B cell (primary cell): ENCODE measurements at regions not wholly inside any gene's neighbourhood (a gene's known extent, or its start where the extent isn't known, plus 50 kb on each side); places are given as distances from the start of the nearest gene placed in this dataset.

Source experiments
- ATAC-seq: fragments of 200-7000 bp; cut with Tn5 transposase; one replicate; pipeline ENCODE4 v1.10.0; 2021; ENCODE audit warnings: low read depth, mild to moderate bottlenecking, moderate number of reproducible peaks, moderate library complexity
- CTCF ChIA-PET: fragments of 350-600 bp; sonication (Branson Sonifier 250); formaldehyde crosslinking; loops from one replicate; lab custom pipeline; 2021; ENCODE audit warnings: antibody characterized with exemption, inconsistent platforms; lab: Charles Lee
- POLR2A ChIA-PET: fragments of 350-600 bp; sonication (Branson Sonifier 250); formaldehyde crosslinking; loops from one replicate; lab custom pipeline; 2021; ENCODE audit warnings: antibody characterized with exemption; lab: Charles Lee
- DNase-seq: peaks from one replicate; pipeline ENCODE4 v3.0.0; 2013
- H2AFZ ChIP-seq: 2 replicates; pipeline ENCODE4 v1.6.1; 2012; ENCODE audit warnings: mild to moderate bottlenecking, low read depth, low read length; ENCODE audit not compliant: insufficient read depth, poor library complexity, severe bottlenecking
- H3K27ac ChIP-seq, 2 donors: 1 replicate in 1 of 2; 2 replicates in 1 of 2; pipeline ENCODE4 v1.5.1; 2012 to 2013; ENCODE audit warnings: low read length in 2 of 2, mild to moderate bottlenecking in 2 of 2, moderate library complexity in 1 of 2
- H3K27me3 ChIP-seq, 4 experiments: fragments of 200-600 bp in 1 of 4; sonication (generic) in 1 of 4; replicated peaks in 1 of 4; 1 replicate in 2 of 4; 2 replicates in 2 of 4; pipeline versions ENCODE4 v1.6.1 to v1.7.0; 2013 to 2016; ENCODE audit warnings: low read length in 3 of 4, mild to moderate bottlenecking in 2 of 4, mixed read lengths in 1 of 4, moderate library complexity in 1 of 4; ENCODE audit not compliant: insufficient read depth in 4 of 4, control insufficient read depth in 3 of 4; ENCODE audit errors: control extremely low read depth in 1 of 4
- H3K36me3 ChIP-seq, 2 experiments: replicated peaks in 1 of 2; 1 replicate in 1 of 2; 2 replicates in 1 of 2; pipeline versions ENCODE4 v1.6.1 to v1.7.1; 2013; ENCODE audit warnings: low read length in 1 of 2; ENCODE audit not compliant: insufficient read depth in 2 of 2, control insufficient read depth in 1 of 2; ENCODE audit errors: control extremely low read depth in 1 of 2, extremely low read depth in 1 of 2
- H3K4me1 ChIP-seq, 2 donors: fragments of 200-600 bp in 1 of 2; sonication (generic) in 1 of 2; 1 replicate in 1 of 2; 2 replicates in 1 of 2; pipeline versions ENCODE4 v1.5.1 to v1.6.1; 2013 to 2017; ENCODE audit warnings: low read length in 2 of 2; ENCODE audit not compliant: control insufficient read depth in 2 of 2, insufficient read depth in 2 of 2
- H3K4me2 ChIP-seq: replicated peaks from 2 replicates; pipeline ENCODE3; 2012; ENCODE audit warnings: mild to moderate bottlenecking, low read depth, low read length; ENCODE audit not compliant: poor library complexity, severe bottlenecking
- H3K4me3 ChIP-seq, 5 experiments: fragments of 200-600 bp in 1 of 5; sonication (generic) in 1 of 5; 1 replicate in 3 of 5; 2 replicates in 2 of 5; pipeline versions ENCODE4 v1.5.1 to v1.7.0; 2011 to 2016; ENCODE audit warnings: low read length in 4 of 5, mild to moderate bottlenecking in 4 of 5, low read depth in 2 of 5, control low read depth in 1 of 5, moderate library complexity in 1 of 5; ENCODE audit not compliant: insufficient read depth in 1 of 5; ENCODE audit errors: control extremely low read depth in 1 of 5, extremely low read depth in 1 of 5
- H3K79me2 ChIP-seq: fragments of 200-600 bp; sonication (generic); one replicate; pipeline ENCODE4 v1.6.0; 2016; ENCODE audit warnings: low read length; ENCODE audit not compliant: control insufficient read depth, insufficient read depth
- H3K9ac ChIP-seq: fragments of 200-600 bp; sonication (generic); 2 replicates; pipeline ENCODE4 v1.6.1; 2017; ENCODE audit warnings: mild to moderate bottlenecking, low read length, moderate library complexity
- H3K9me3 ChIP-seq, 3 donors: one replicate each; pipeline versions ENCODE4 v1.6.1 to v1.7.1; 2013; ENCODE audit warnings: low read length in 2 of 3; ENCODE audit not compliant: control insufficient read depth in 2 of 3, insufficient read depth in 1 of 3; ENCODE audit errors: control extremely low read depth in 1 of 3
- H4K20me1 ChIP-seq: 2 replicates; pipeline ENCODE4 v1.6.0; 2012; ENCODE audit warnings: mild to moderate bottlenecking, low read length; ENCODE audit not compliant: insufficient read depth, control insufficient read depth, poor library complexity, severe bottlenecking
- H3K27ac Mint-ChIP-seq: one replicate; pipeline ENCODE4 v1.8.0; 2021; ENCODE audit warnings: mixed read lengths
- H3K27me3 Mint-ChIP-seq: one replicate; pipeline ENCODE4 v1.8.0; 2021; ENCODE audit warnings: mixed read lengths
- H3K4me1 Mint-ChIP-seq: one replicate; pipeline ENCODE4 v1.8.0; 2021; ENCODE audit warnings: mixed read lengths
- H3K4me3 Mint-ChIP-seq: one replicate; pipeline ENCODE4 v1.8.0; 2021; ENCODE audit warnings: mixed read lengths
- H3K9me3 Mint-ChIP-seq: one replicate; pipeline ENCODE4 v1.8.0; 2022; ENCODE audit warnings: mixed read lengths; ENCODE audit not compliant: insufficient read depth
- CTCF ChIP-seq: fragments of 200-600 bp; IDR thresholded peaks from one replicate; pipeline ENCODE4 v1.8.0; 2022; ENCODE audit warnings: antibody characterized with exemption, mild to moderate bottlenecking
- EZH2 ChIP-seq: IDR thresholded peaks from 2 replicates; pipeline ENCODE4 v1.6.1; 2012; ENCODE audit warnings: borderline replicate concordance, low read depth, mild to moderate bottlenecking, moderate library complexity, low read length; ENCODE audit not compliant: insufficient read depth, poor library complexity, severe bottlenecking
- WGBS: methylation state at CpG from one replicate; pipeline ENCODE4 v1.1.5; 2013; ENCODE audit warnings: missing lambda C conversion rate; ENCODE audit not compliant: insufficient coverage; 5-methylcytosine and 5-hydroxymethylcytosine counted together
- intact Hi-C: fragments of 100-400 bp; cut with micrococcal nuclease; formaldehyde crosslinking; loops from one replicate; pipeline ENCODE4 v1.10.0; 2022

- H3K27me3 ChIP-seq = no peaks in the 10 kb centered on the region
- peak overlapping the region; percentile 66 for H3K4me2 ChIP-seq
- H3K4me3 ChIP-seq = no peak overlapping the region
- no peaks in the 10 kb centered on the region for H3K36me3 ChIP-seq
- intact Hi-C loops = loop anchor here (1.0 to 2.0 kb wide), 3 partner anchors 181 to 359 kb away; partner anchors contain the start of genes DUSP6 and GALNT4
- H3K27ac ChIP-seq = peak overlapping the region; percentile 90 to 98
- peaks cover 31% of the 10 kb centered on the region for H3K4me1 Mint-ChIP-seq
- ChIA-PET POLR2A (no interaction called here), CTCF (interaction anchor here (0.8 kb wide), 2 partner anchors 14 to 61 kb away, joined by 3 read pairs; no protein-coding TSS in a partner anchor)
- peak overlapping the region; percentile 60 for H3K27ac Mint-ChIP-seq
- no peaks in the 10 kb centered on the region for H3K9me3 ChIP-seq
- ATAC-seq (no peak), DNase-seq (peak; percentile 7)
- H3K4me1 ChIP-seq = peaks cover 60 to 69% of the 10 kb centered on the region in 2 donors
- no peaks in the 10 kb centered on the region for H4K20me1 ChIP-seq
- no peaks in the 10 kb centered on the region for H3K27me3 Mint-ChIP-seq
- H3K9me3 Mint-ChIP-seq = no peaks in the 10 kb centered on the region
- TF ChIP-seq EZH2 (no peak), CTCF (no peak)
- peak overlapping the region; percentile 12 for H3K9ac ChIP-seq
- no peak overlapping the region for H2AFZ ChIP-seq
- H3K79me2 ChIP-seq = no peaks in the 10 kb centered on the region
- H3K4me3 Mint-ChIP-seq = peak overlapping the region; percentile 1
Observed at GRCh38 chr12:89165703-89166102, 186.6 kb downstream of the DUSP6 start.

- H3K27me3 ChIP-seq = no peaks in the 10 kb centered on the region
- intact Hi-C loops = no loop called here
- ATAC-seq = no peak
- H3K4me2 ChIP-seq = peak overlapping the region; percentile 32
- H2AFZ ChIP-seq = no peak overlapping the region
- Mint-ChIP-seq H3K27ac (peak overlapping the region; percentile 50), H3K4me3 (no peak overlapping the region), H3K4me1 (peaks cover 31% of the 10 kb centered on the region), H3K27me3 (no peaks in the 10 kb centered on the region), H3K9me3 (no peaks in the 10 kb centered on the region)
- H3K4me3 ChIP-seq = no peak overlapping the region
- no CpG with 5 or more reads among the region's 1 CpG for WGBS
- DNase-seq = peak; percentile 30
- no peaks in the 10 kb centered on the region for H3K9me3 ChIP-seq
- no peaks in the 10 kb centered on the region for H3K79me2 ChIP-seq
- CTCF ChIA-PET = no interaction called here
- POLR2A ChIA-PET = no interaction called here
- no peaks in the 10 kb centered on the region for H3K36me3 ChIP-seq
- H3K9ac ChIP-seq = no peak overlapping the region
- H3K4me1 ChIP-seq = peaks cover 70 to 78% of the 10 kb centered on the region in 2 donors
- no peaks in the 10 kb centered on the region for H4K20me1 ChIP-seq
- no peak for TF ChIP-seq EZH2
- no peak for TF ChIP-seq CTCF
- H3K27ac ChIP-seq = peak overlapping the region in 1 of 2 donors; percentile 2
Observed at GRCh38 chr12:89163918-89164317, 188.4 kb downstream of the DUSP6 start.
